Osteocyte (in vitro differentiated cells): ENCODE measurements at regions not wholly inside any gene's neighbourhood (a gene's known extent, or its start where the extent isn't known, plus 50 kb on each side); places are given as distances from the start of the nearest gene placed in this dataset.

Source experiments
- DNase-seq: peaks from one replicate; pipeline ENCODE4 v3.0.0; 2021; ENCODE audit warnings: mixed read lengths; ENCODE audit not compliant: unreplicated experiment; ENCODE audit errors: extremely low spot score
- H3K27ac Mint-ChIP-seq: one replicate; pipeline ENCODE4 v1.8.0; 2021; ENCODE audit warnings: mild to moderate bottlenecking, mixed read lengths; ENCODE audit not compliant: unreplicated experiment
- H3K27me3 Mint-ChIP-seq: one replicate; pipeline ENCODE4 v1.8.0; 2021; ENCODE audit warnings: mixed read lengths; ENCODE audit not compliant: unreplicated experiment
- H3K36me3 Mint-ChIP-seq: one replicate; pipeline ENCODE4 v1.8.0; 2021; ENCODE audit warnings: mixed read lengths; ENCODE audit not compliant: unreplicated experiment
- H3K4me1 Mint-ChIP-seq: one replicate; pipeline ENCODE4 v1.8.0; 2021; ENCODE audit warnings: mixed read lengths; ENCODE audit not compliant: unreplicated experiment
- H3K4me3 Mint-ChIP-seq: one replicate; pipeline ENCODE4 v1.8.0; 2021; ENCODE audit warnings: mild to moderate bottlenecking, moderate library complexity, mixed read lengths; ENCODE audit not compliant: unreplicated experiment
- H3K9me3 Mint-ChIP-seq: one replicate; pipeline ENCODE4 v1.8.0; 2021; ENCODE audit warnings: mixed read lengths; ENCODE audit not compliant: unreplicated experiment
- CTCF ChIP-seq: fragments of 200-600 bp; sonication (generic); IDR thresholded peaks from 2 replicates; pipeline ENCODE4 v1.5.0; 2021; ENCODE audit warnings: antibody characterized with exemption, mild to moderate bottlenecking, moderate library complexity

DNA sequence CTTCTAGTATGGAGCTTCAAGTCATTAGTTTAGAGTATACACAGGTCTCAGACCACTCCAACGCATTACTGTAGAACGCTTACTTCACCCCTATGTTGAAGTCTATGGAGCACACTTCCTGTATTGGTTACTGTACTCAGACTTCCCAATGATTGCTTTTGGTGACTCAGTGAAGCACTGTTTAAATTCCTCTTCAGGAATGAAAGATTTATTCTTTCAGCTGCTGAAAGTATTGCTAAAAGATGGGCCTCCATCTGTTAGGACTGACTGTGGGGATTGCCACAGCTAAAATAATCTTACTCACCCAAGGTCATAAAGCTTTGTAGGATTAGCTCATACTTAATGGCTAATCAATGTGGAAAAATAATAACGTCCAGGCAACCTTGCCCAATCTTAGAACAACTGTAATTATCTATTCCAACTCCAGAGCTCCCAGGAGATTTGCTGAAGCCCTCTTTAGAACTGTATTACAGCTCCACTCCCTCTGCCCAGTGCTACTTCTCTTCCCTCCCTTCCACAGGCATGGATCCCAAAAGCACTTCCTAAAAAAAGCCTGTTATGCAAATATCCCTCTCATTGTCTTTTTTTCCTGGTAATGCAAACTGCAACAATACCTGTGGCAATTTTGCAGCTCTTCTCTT is 281.9 kb upstream of the HS3ST1 start:
- peaks cover 21% of the 10 kb centered on the region for H3K27me3 Mint-ChIP-seq
- TF ChIP-seq CTCF: no peak
- no peaks in the 10 kb centered on the region for H3K4me1 Mint-ChIP-seq
- no peaks in the 10 kb centered on the region for H3K36me3 Mint-ChIP-seq
- peaks cover 17% of the 10 kb centered on the region for H3K9me3 Mint-ChIP-seq
- DNase-seq: no peak
- H3K4me3 Mint-ChIP-seq: no peak overlapping the region
- H3K27ac Mint-ChIP-seq: no peak overlapping the region

- Mint-ChIP-seq H3K36me3 (no peaks in the 10 kb centered on the region), H3K9me3 (peaks cover 19% of the 10 kb centered on the region), H3K27me3 (no peaks in the 10 kb centered on the region), H3K4me3 (no peak overlapping the region), H3K4me1 (peaks cover 29% of the 10 kb centered on the region), H3K27ac (no peak overlapping the region)
- DNase-seq: no peak
- TF ChIP-seq CTCF: no peak
These were observed 275.6 kb upstream of the HS3ST1 start for GRCh38 chr4:11704186-11704830.

- H3K27ac Mint-ChIP-seq: no peak overlapping the region
- TF ChIP-seq CTCF: no peak
- peaks cover 9% of the 10 kb centered on the region for H3K9me3 Mint-ChIP-seq
- peaks cover 42% of the 10 kb centered on the region for H3K4me1 Mint-ChIP-seq
- H3K4me3 Mint-ChIP-seq: no peak overlapping the region
- no peaks in the 10 kb centered on the region for H3K36me3 Mint-ChIP-seq
- DNase-seq: no peak
- H3K27me3 Mint-ChIP-seq: no peaks in the 10 kb centered on the region
These were observed 274.3 kb upstream of the HS3ST1 start for GRCh38 chr4:11702886-11703557.

- no peaks in the 10 kb centered on the region for H3K36me3 Mint-ChIP-seq
- TF ChIP-seq CTCF: no peak
- no peak overlapping the region for H3K4me3 Mint-ChIP-seq
- H3K4me1 Mint-ChIP-seq: peaks cover 42% of the 10 kb centered on the region
- H3K27me3 Mint-ChIP-seq: no peaks in the 10 kb centered on the region
- no peak overlapping the region for H3K27ac Mint-ChIP-seq
- DNase-seq: no peak
- H3K9me3 Mint-ChIP-seq: peaks cover 5% of the 10 kb centered on the region
These were observed 273.5 kb upstream of the HS3ST1 start for GRCh38 chr4:11701966-11702725.
